CD4-positive, alpha-beta T cell treated with Interleukin-17A for 1 hour (primary cell): ENCODE measurements at regions not wholly inside any gene's neighbourhood (a gene's known extent, or its start where the extent isn't known, plus 50 kb on each side); places are given as distances from the start of the nearest gene placed in this dataset.

ENCODE experiments used
- DNase-seq: peaks from one replicate; pipeline ENCODE4 v3.0.0-alpha.2; 2020

- DNase-seq, result no peak
These were observed 154.2 kb upstream of the PRMT8 start for GRCh38 chr12:3336606-3337311.

- no peak for DNase-seq
These were observed 153.1 kb upstream of the PRMT8 start for GRCh38 chr12:3337944-3338343.

- DNase-seq, result no peak
These were observed 151.8 kb upstream of the PRMT8 start for GRCh38 chr12:3339221-3339620.

- DNase-seq, result no peak
These were observed 149.4 kb upstream of the PRMT8 start for GRCh38 chr12:3341594-3341993.

GRCh38 chr12:3342051-3342450 lies 149.0 kb upstream of the PRMT8 start:
- DNase-seq, result no peak

GRCh38 chr12:3348055-3348454 lies 142.9 kb upstream of the PRMT8 start:
- DNase-seq, result no peak

GRCh38 chr12:3350432-3350831 lies 140.6 kb upstream of the PRMT8 start:
- DNase-seq, result no peak

GRCh38 chr12:3351731-3352130 lies 139.3 kb upstream of the PRMT8 start:
- DNase-seq, result no peak

GRCh38 chr12:3352230-3352629 lies 138.8 kb upstream of the PRMT8 start:
- no peak for DNase-seq

GRCh38 chr12:3353621-3354020 lies 137.4 kb upstream of the PRMT8 start:
- no peak for DNase-seq

- no peak for DNase-seq
These were observed 136.4 kb upstream of the PRMT8 start for GRCh38 chr12:3354586-3354985.

GRCh38 chr12:3355378-3355900 lies 135.6 kb upstream of the PRMT8 start:
- DNase-seq, result no peak

- DNase-seq, result no peak
These were observed 133.0 kb upstream of the PRMT8 start for GRCh38 chr12:3357950-3358525.

- DNase-seq, result no peak
These were observed 131.5 kb upstream of the PRMT8 start for GRCh38 chr12:3359478-3359877.

- DNase-seq, result no peak
These were observed 129.9 kb upstream of the PRMT8 start for GRCh38 chr12:3361146-3361545.

- no peak for DNase-seq
These were observed 128.3 kb upstream of the PRMT8 start for GRCh38 chr12:3362737-3363136.

- peak; percentile 26 for DNase-seq
These were observed 127.4 kb upstream of the PRMT8 start for GRCh38 chr12:3363608-3364007.

- DNase-seq, result no peak
These were observed 126.8 kb upstream of the PRMT8 start for GRCh38 chr12:3364226-3364625.

GRCh38 chr12:3364661-3365462 lies 126.1 kb upstream of the PRMT8 start:
- no peak for DNase-seq

- no peak for DNase-seq
These were observed 125.3 kb upstream of the PRMT8 start for GRCh38 chr12:3365463-3366411.

GRCh38 chr12:3366451-3367110 lies 124.4 kb upstream of the PRMT8 start:
- DNase-seq, result no peak
